Duodenal mucosa (tissue), 2 donors: ENCODE measurements at regions not wholly inside any gene's neighbourhood (a gene's known extent, or its start where the extent isn't known, plus 50 kb on each side); places are given as distances from the start of the nearest gene placed in this dataset.
"Not testable (repeated sequence)": the region's sequence is repeated elsewhere in the genome, so short reads cannot be mapped to it uniquely, and the experiment has no call there.

ENCODE experiments used
- H3K27ac ChIP-seq: one replicate; pipeline ENCODE4 v1.7.0; 2013; ENCODE audit warnings: low read depth, low read length
- H3K27me3 ChIP-seq, 2 donors: one replicate each; pipeline ENCODE4 v1.7.0; 2013; ENCODE audit warnings: low read length in 2 of 2, control low read depth in 1 of 2; ENCODE audit not compliant: insufficient read depth in 2 of 2, control insufficient read depth in 1 of 2
- H3K36me3 ChIP-seq, 2 donors: one replicate each; pipeline ENCODE4 v1.7.0; 2013; ENCODE audit warnings: low read length in 2 of 2, control low read depth in 1 of 2; ENCODE audit not compliant: insufficient read depth in 2 of 2, control insufficient read depth in 1 of 2
- H3K4me1 ChIP-seq, 2 donors: one replicate each; pipeline ENCODE4 v1.7.0; 2013; ENCODE audit warnings: low read length in 2 of 2, control low read depth in 1 of 2; ENCODE audit not compliant: insufficient read depth in 2 of 2, control insufficient read depth in 1 of 2
- H3K4me3 ChIP-seq, 2 donors: one replicate each; pipeline ENCODE4 v1.7.0; 2013; ENCODE audit warnings: low read length in 2 of 2, low read depth in 1 of 2
- H3K9ac ChIP-seq, 2 donors: one replicate each; pipeline ENCODE4 v1.7.0; 2013; ENCODE audit warnings: low read length in 2 of 2, low read depth in 1 of 2
- H3K9me3 ChIP-seq, 2 donors: one replicate each; pipeline ENCODE4 v1.7.0; 2013; ENCODE audit warnings: low read length in 2 of 2, control low read depth in 1 of 2; ENCODE audit not compliant: control insufficient read depth in 1 of 2

- not testable (repeated sequence) for H3K4me3 ChIP-seq, H3K27ac ChIP-seq, H3K36me3 ChIP-seq, H3K27me3 ChIP-seq, H3K4me1 ChIP-seq, H3K9ac ChIP-seq
- peaks cover 14 to 22% of the 10 kb centered on the region in 2 donors for H3K9me3 ChIP-seq
Measured at GRCh38 chr22:11351181-11351580, 4176.8 kb upstream of the OR11H1 start.

DNA sequence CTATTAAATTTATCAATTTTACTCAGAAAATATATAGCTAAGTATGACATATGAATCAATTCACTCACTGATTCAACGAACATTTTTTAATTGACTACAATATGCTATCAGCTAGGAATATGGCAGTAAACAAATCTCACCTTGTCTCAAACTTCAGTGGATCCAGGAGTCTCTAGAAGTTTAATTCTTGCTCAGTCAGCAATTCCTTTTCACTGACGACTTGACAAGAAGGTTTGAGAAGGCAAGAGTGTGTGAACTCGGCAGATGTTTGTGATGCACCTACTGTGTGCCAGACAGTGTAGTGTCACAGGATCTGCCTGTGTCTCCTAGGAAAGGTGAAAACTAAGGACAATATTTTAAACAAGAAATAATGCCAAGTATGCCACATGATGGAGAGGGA, 4175.7 kb upstream of the OR11H1 start:
- H3K9me3 ChIP-seq: peaks cover 8 to 26% of the 10 kb centered on the region in 2 donors
- H3K27ac ChIP-seq, H3K36me3 ChIP-seq, H3K4me3 ChIP-seq, H3K4me1 ChIP-seq, H3K27me3 ChIP-seq, H3K9ac ChIP-seq: not testable (repeated sequence)

GRCh38 chr22:11360632-11361031, 4167.4 kb upstream of the OR11H1 start:
- Histone ChIP-seq H3K4me1 (no peaks in the 10 kb centered on the region), H3K27me3 (no peaks in the 10 kb centered on the region), H3K36me3 (no peaks in the 10 kb centered on the region), H3K27ac (no peak overlapping the region), H3K4me3 (no peak overlapping the region), H3K9ac (no peak overlapping the region), H3K9me3 (peaks cover 15 to 29% of the 10 kb centered on the region in 2 donors)

DNA sequence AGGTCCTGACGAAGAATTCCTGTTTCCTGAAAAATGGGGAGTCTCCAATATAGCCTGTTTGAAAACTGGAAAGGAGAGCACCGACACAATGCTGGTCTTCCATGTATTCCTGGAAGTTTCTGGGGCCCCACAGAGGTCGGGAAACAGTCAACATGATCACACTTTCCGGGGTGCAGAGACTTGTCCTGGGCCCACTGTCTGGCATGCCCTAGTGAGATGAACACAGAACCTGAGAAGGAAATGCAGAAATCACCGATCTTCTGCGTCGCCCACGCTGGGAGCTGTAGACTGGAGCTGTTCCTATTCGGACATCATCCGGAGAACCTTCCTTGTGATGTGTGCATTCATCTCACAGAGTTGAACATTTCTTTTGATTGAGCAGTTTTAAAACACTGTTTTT, 4166.5 kb upstream of the OR11H1 start:
- H3K27ac ChIP-seq, H3K36me3 ChIP-seq, H3K4me3 ChIP-seq, H3K27me3 ChIP-seq, H3K4me1 ChIP-seq, H3K9ac ChIP-seq: not testable (repeated sequence)
- peaks cover 12 to 34% of the 10 kb centered on the region in 2 donors for H3K9me3 ChIP-seq

DNA sequence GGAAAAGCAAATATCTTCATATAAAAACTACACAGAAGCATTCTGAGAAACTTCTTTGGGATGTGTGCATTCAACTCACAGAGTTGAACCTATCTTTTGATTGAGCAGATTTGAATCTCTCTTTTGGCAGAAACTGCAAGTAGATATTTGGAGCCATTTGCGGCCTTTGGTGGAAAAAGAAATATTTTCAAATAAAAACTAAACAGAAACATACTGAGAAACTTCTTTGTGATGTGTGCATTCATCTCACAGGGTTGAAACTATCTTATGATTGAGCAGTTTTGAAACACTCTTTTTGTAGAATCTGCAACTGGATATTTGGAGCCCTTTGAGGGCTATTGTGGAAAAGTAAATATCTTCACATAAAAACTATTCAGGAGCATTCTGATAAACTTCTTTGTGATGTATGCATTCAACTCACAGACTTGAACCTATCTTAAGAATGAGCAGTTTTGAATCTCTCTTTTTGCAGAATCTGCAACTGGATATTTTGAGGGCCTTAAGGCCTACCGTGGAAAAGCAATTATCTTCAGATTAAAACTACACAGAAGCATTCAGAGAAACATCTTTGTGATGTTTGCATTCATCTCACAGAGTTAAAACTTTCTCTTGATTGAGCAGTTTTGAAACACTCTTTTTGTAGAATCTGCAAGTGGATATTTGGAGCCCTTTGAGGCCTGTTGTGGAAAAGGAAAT, 4158.2 kb upstream of the OR11H1 start:
- not testable (repeated sequence) for H3K4me1 ChIP-seq, H3K27ac ChIP-seq, H3K4me3 ChIP-seq, H3K27me3 ChIP-seq, H3K9ac ChIP-seq, H3K36me3 ChIP-seq
- H3K9me3 ChIP-seq: peaks cover 3 to 54% of the 10 kb centered on the region in 2 donors

GRCh38 chr22:11370311-11370710, 4157.7 kb upstream of the OR11H1 start:
- H3K27ac ChIP-seq, H3K36me3 ChIP-seq, H3K4me1 ChIP-seq, H3K9ac ChIP-seq, H3K4me3 ChIP-seq, H3K27me3 ChIP-seq: not testable (repeated sequence)
- peaks cover 4 to 51% of the 10 kb centered on the region in 2 donors for H3K9me3 ChIP-seq
